Calu3 (cell line): ENCODE measurements at regions not wholly inside any gene's neighbourhood (a gene's known extent, or its start where the extent isn't known, plus 50 kb on each side); places are given as distances from the start of the nearest gene placed in this dataset.
A peak's percentile ranks its signal among the peaks of the same experiment; 100 is the strongest.

Experiments used
- BruUV-seq: library from RNA; stranded (reverse); fragments of 400-500 nt; replicated peaks from 2 replicates; lab custom pipeline; 2021; lab: Mats Ljungman, UMichigan
- CTCF ChIA-PET: fragments of 300-600 bp; sonication (Branson Sonifier 250); formaldehyde crosslinking; loops from one replicate; lab custom pipeline; 2022; ENCODE audit warnings: antibody characterized with exemption; lab: Charles Lee
- DNase-seq: peaks from one replicate; pipeline ENCODE4 v3.0.0; 2022
- H3K27ac Mint-ChIP-seq: one replicate; pipeline ENCODE4 v1.8.0; 2022; ENCODE audit warnings: mixed read lengths; ENCODE audit not compliant: unreplicated experiment
- H3K27me3 Mint-ChIP-seq: one replicate; pipeline ENCODE4 v1.8.0; 2022; ENCODE audit warnings: mixed read lengths; ENCODE audit not compliant: unreplicated experiment
- H3K36me3 Mint-ChIP-seq: one replicate; pipeline ENCODE4 v1.8.0; 2022; ENCODE audit warnings: mild to moderate bottlenecking, moderate library complexity, mixed read lengths; ENCODE audit not compliant: insufficient read depth, unreplicated experiment
- H3K4me1 Mint-ChIP-seq: one replicate; pipeline ENCODE4 v1.8.0; 2022; ENCODE audit warnings: mild to moderate bottlenecking, low read depth, mixed read lengths; ENCODE audit not compliant: unreplicated experiment
- H3K4me3 Mint-ChIP-seq: one replicate; pipeline ENCODE4 v1.8.0; 2022; ENCODE audit warnings: mild to moderate bottlenecking, low read depth, moderate library complexity, mixed read lengths; ENCODE audit not compliant: unreplicated experiment
- H3K9me3 Mint-ChIP-seq: one replicate; pipeline ENCODE4 v1.8.0; 2022; ENCODE audit warnings: low read depth, mixed read lengths; ENCODE audit not compliant: unreplicated experiment
- intact Hi-C: fragments of 100-400 bp; cut with micrococcal nuclease; formaldehyde crosslinking; loops from one replicate; pipeline ENCODE4 v1.10.0; 2022; ENCODE audit not compliant: unreplicated experiment
- TF ChIP-seq, protein P1 (sequence below): fragments of 200-600 bp; IDR thresholded peaks from one replicate; pipeline ENCODE4 v1.8.0; 2022; ENCODE audit warnings: antibody characterized with exemption; ENCODE audit not compliant: unreplicated experiment

DNA sequence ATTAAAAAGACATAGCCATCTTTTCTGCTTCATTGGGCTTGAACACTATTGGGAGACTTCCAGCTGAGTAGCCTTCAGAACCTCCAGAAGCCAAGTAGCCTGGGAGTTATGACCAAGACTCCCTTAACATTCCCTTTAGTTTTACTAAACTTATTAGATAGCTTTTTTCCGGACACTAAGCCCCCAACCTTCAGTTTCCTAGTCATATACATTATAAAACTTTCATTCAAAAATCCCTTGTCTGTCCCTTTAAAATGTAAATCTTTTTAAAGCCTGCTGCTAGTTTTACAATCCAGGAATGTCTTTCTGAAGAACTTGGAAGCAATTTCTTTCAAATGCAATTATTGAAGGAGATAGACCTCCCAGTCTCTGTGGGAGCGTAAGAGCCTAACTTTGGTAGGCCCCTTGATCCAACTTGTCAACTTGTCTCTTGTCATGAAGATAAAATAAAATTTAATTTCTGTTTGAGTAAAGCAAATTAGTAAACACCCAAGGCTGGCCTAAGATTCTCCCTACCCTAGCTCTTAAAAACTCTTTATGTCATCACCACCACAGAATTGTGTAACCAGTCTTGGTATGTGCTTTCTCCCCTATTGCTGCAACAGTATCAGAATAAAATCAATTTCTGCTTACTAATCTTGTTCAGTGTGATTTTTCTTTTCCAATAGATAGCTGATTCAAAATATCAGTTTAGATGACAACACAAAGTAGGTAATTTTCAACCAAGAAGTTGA, 796.2 kb downstream of the PLA2G4A start:
- BruUV-seq: no TSS peak
- H3K27ac Mint-ChIP-seq: peak overlapping the region; percentile 10
- peaks cover 2% of the 10 kb centered on the region for H3K9me3 Mint-ChIP-seq
- H3K36me3 Mint-ChIP-seq: no peaks in the 10 kb centered on the region
- CTCF ChIA-PET: no interaction called here
- H3K27me3 Mint-ChIP-seq: no peaks in the 10 kb centered on the region
- no peak overlapping the region for H3K4me3 Mint-ChIP-seq
- no peak for DNase-seq
- intact Hi-C loops: no loop called here
- TF ChIP-seq, protein P1, sequence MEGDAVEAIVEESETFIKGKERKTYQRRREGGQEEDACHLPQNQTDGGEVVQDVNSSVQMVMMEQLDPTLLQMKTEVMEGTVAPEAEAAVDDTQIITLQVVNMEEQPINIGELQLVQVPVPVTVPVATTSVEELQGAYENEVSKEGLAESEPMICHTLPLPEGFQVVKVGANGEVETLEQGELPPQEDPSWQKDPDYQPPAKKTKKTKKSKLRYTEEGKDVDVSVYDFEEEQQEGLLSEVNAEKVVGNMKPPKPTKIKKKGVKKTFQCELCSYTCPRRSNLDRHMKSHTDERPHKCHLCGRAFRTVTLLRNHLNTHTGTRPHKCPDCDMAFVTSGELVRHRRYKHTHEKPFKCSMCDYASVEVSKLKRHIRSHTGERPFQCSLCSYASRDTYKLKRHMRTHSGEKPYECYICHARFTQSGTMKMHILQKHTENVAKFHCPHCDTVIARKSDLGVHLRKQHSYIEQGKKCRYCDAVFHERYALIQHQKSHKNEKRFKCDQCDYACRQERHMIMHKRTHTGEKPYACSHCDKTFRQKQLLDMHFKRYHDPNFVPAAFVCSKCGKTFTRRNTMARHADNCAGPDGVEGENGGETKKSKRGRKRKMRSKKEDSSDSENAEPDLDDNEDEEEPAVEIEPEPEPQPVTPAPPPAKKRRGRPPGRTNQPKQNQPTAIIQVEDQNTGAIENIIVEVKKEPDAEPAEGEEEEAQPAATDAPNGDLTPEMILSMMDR: no peak
- H3K4me1 Mint-ChIP-seq: peaks cover 17% of the 10 kb centered on the region

DNA sequence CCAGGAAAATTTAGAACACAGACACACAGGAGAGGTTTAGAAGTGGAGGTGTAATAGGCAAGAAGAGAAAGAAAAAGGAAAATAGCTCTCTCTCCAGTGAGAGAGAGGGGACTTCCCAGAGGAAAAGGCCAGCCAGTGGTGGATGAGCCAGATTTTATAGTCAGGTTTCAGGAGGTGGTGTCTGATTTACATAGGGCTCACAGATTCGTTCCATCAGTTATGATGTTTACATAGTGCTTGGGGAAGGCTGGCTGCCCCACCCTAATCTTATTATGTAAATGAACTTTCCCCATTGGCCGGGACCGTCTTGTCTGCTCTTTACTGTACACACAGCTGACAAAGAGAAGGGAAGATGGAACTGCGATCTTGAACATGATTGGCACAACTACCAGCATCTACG, 797.3 kb downstream of the PLA2G4A start:
- CTCF ChIA-PET: no interaction called here
- Mint-ChIP-seq H3K27ac (no peak overlapping the region), H3K36me3 (no peaks in the 10 kb centered on the region), H3K4me1 (peaks cover 17% of the 10 kb centered on the region), H3K27me3 (no peaks in the 10 kb centered on the region), H3K9me3 (peaks cover 11% of the 10 kb centered on the region), H3K4me3 (no peak overlapping the region)
- DNase-seq: no peak
- intact Hi-C loops: no loop called here
- TF ChIP-seq, protein P1: no peak
- BruUV-seq: no TSS peak

DNA sequence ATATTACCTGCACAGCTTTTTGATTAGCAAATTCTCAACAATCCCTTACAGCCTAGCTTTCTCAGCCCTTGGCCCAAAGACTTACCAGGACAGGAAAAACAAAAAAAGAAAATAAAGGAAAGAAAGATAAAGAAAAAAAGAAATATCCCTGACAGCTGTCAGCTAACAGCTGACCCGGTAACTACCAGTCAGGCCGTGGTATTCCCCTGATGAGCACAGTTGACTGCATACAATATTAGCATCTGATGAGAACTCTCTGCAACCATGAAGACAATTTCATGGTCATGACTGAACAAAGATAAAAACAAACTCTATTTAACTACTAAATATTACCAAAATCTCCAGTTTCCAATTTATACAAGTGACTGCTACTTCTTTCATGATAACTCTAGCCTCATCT, 798.8 kb downstream of the PLA2G4A start:
- no TSS peak for BruUV-seq
- Mint-ChIP-seq H3K9me3 (peaks cover 11% of the 10 kb centered on the region), H3K4me1 (peaks cover 17% of the 10 kb centered on the region), H3K36me3 (no peaks in the 10 kb centered on the region), H3K4me3 (no peak overlapping the region), H3K27ac (no peak overlapping the region), H3K27me3 (no peaks in the 10 kb centered on the region)
- intact Hi-C loops: no loop called here
- no peak for DNase-seq
- CTCF ChIA-PET: interaction anchor here (0.5 kb wide), 1 partner anchor 95 kb away, joined by 3 read pairs; no protein-coding TSS in a partner anchor
- TF ChIP-seq, protein P1: no peak

DNA sequence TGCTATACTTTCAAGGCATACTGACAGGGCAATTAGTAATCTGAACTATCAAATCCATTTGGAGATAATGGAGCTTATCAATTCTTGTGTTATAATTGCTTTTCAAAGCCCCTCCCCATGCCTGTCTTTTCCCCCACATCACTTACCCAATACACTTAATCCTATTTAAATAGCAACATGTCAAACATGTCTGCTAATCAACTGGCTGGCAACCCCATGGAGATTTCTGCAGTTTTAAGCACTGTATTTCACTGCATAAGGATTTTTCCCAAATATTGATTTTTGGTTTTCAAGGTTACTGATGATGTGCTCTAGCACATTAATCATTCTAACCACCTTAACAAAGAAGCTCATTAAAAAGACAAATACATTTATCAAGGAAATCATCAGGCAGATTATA, 800.3 kb downstream of the PLA2G4A start:
- H3K36me3 Mint-ChIP-seq: no peaks in the 10 kb centered on the region
- TF ChIP-seq, protein P1: no peak
- peaks cover 17% of the 10 kb centered on the region for H3K4me1 Mint-ChIP-seq
- H3K9me3 Mint-ChIP-seq: peaks cover 11% of the 10 kb centered on the region
- no peak for DNase-seq
- H3K4me3 Mint-ChIP-seq: no peak overlapping the region
- no peak overlapping the region for H3K27ac Mint-ChIP-seq
- CTCF ChIA-PET: no interaction called here
- H3K27me3 Mint-ChIP-seq: no peaks in the 10 kb centered on the region
- intact Hi-C loops: no loop called here
- BruUV-seq: no TSS peak
